H1 (cell line): ENCODE measurements at regions not wholly inside any gene's neighbourhood (a gene's known extent, or its start where the extent isn't known, plus 50 kb on each side); places are given as distances from the start of the nearest gene placed in this dataset.

Experiments
- CTCF ChIA-PET: fragments of 300-600 bp; sonication (Branson Sonifier 250); formaldehyde crosslinking; loops from one replicate; lab custom pipeline; 2021; ENCODE audit not compliant: partially characterized antibody; lab: Charles Lee
- POLR2A ChIA-PET: fragments of 300-600 bp; sonication (Branson Sonifier 250); formaldehyde crosslinking; loops from one replicate; lab custom pipeline; 2021; ENCODE audit warnings: inconsistent platforms; ENCODE audit not compliant: partially characterized antibody; lab: Charles Lee
- DNase-seq, 2 experiments: peaks; one replicate each; pipeline versions ENCODE4 v3.0.0 to v3.0.0-alpha.2; 2010 to 2022; ENCODE audit warnings: low spot score in 2 of 2, low read depth in 1 of 2, mixed read lengths in 1 of 2
- FAIRE-seq: peaks from 2 replicates; lab custom pipeline; 2011; peaks lifted over from hg19 to GRCh38; lab: Jason Lieb, UNC
- H2AFZ ChIP-seq: 2 replicates; pipeline ENCODE4 v1.8.1; 2012; ENCODE audit warnings: low read length, inconsistent platforms
- H2AK5ac ChIP-seq: 2 replicates; pipeline ENCODE4 v1.6.1; 2013; ENCODE audit warnings: low read depth, low read length
- H2BK120ac ChIP-seq: replicated peaks from 2 replicates; pipeline ENCODE3; 2013; ENCODE audit warnings: low read depth, low read length, inconsistent platforms
- H2BK12ac ChIP-seq: 2 replicates; pipeline ENCODE4 v1.6.1; 2013; ENCODE audit warnings: low read depth, low read length
- H2BK15ac ChIP-seq: 2 replicates; pipeline ENCODE4 v1.6.1; 2013; ENCODE audit warnings: low read length
- H2BK20ac ChIP-seq: 2 replicates; pipeline ENCODE4 v1.6.1; 2013; ENCODE audit warnings: low read length
- H2BK5ac ChIP-seq: 2 replicates; pipeline ENCODE4 v1.6.1; 2013; ENCODE audit warnings: low read depth, low read length
- H3K14ac ChIP-seq: 2 replicates; pipeline ENCODE4 v1.6.1; 2013; ENCODE audit warnings: inconsistent platforms; ENCODE audit not compliant: insufficient read length
- H3K18ac ChIP-seq: 2 replicates; pipeline ENCODE4 v1.6.1; 2013; ENCODE audit warnings: low read length; ENCODE audit errors: extremely low read depth
- H3K23ac ChIP-seq: 2 replicates; pipeline ENCODE4 v1.6.1; 2013; ENCODE audit warnings: inconsistent platforms; ENCODE audit not compliant: insufficient read length
- H3K23me2 ChIP-seq: 2 replicates; pipeline ENCODE4 v1.6.1; 2013; ENCODE audit warnings: low read depth, low read length
- H3K27ac ChIP-seq: 2 replicates; pipeline ENCODE4 v1.6.1; 2011; ENCODE audit warnings: low read depth, low read length, inconsistent platforms
- H3K27me3 ChIP-seq, 4 experiments: replicated peaks in 1 of 4; 1 replicate in 1 of 4; 2 replicates in 3 of 4; pipeline versions ENCODE4 v1.6.1 to v1.8.1; 2011 to 2013; ENCODE audit warnings: low read length in 3 of 4, mild to moderate bottlenecking in 3 of 4, inconsistent platforms in 2 of 4, mixed read lengths in 2 of 4, moderate library complexity in 1 of 4; ENCODE audit not compliant: control insufficient read depth in 3 of 4, insufficient read depth in 3 of 4; ENCODE audit errors: extremely low read depth in 1 of 4
- H3K36me3 ChIP-seq, 4 experiments: 2 replicates each; pipeline versions ENCODE4 v1.6.1 to v1.8.1; 2011 to 2013; ENCODE audit warnings: mild to moderate bottlenecking in 4 of 4, low read length in 3 of 4, moderate library complexity in 2 of 4, control low read depth in 1 of 4, inconsistent platforms in 1 of 4; ENCODE audit not compliant: insufficient read depth in 4 of 4, control insufficient read depth in 2 of 4
- H3K4ac ChIP-seq: replicated peaks from 2 replicates; pipeline ENCODE3; 2013; ENCODE audit warnings: low read length, low read depth, mixed read lengths, inconsistent platforms; ENCODE audit not compliant: insufficient read length
- H3K4me1 ChIP-seq, 4 experiments: replicated peaks in 1 of 4; 1 replicate in 1 of 4; 2 replicates in 3 of 4; pipeline versions ENCODE4 v1.6.1 to v1.8.1; 2011 to 2013; ENCODE audit warnings: low read length in 3 of 4, inconsistent platforms in 2 of 4, mixed read lengths in 1 of 4; ENCODE audit not compliant: insufficient read depth in 4 of 4, control insufficient read depth in 3 of 4
- H3K4me2 ChIP-seq, 2 experiments: 2 replicates each; pipeline versions ENCODE4 v1.6.1 to v1.8.1; 2011 to 2013; ENCODE audit warnings: low read depth in 2 of 2, low read length in 2 of 2, control low read depth in 1 of 2, inconsistent platforms in 1 of 2, mild to moderate bottlenecking in 1 of 2; ENCODE audit not compliant: insufficient read depth in 1 of 2
- H3K4me3 ChIP-seq, 4 experiments: fragments of 200-600, 300-600 bp in 1 of 4; sonication (generic), shearing (Covaris generic), sonication (Bioruptor Twin) in 1 of 4; 2 replicates each; pipeline versions ENCODE4 v1.5.1 to v1.8.1; 2011 to 2016; ENCODE audit warnings: low read length in 4 of 4, low read depth in 3 of 4, control low read depth in 2 of 4, inconsistent platforms in 2 of 4, mild to moderate bottlenecking in 2 of 4, mixed read lengths in 1 of 4, moderate library complexity in 1 of 4; ENCODE audit not compliant: insufficient read depth in 2 of 4; ENCODE audit errors: extremely low read depth in 1 of 4
- H3K56ac ChIP-seq: replicated peaks from 2 replicates; pipeline ENCODE3; 2013; ENCODE audit warnings: low read depth, mild to moderate bottlenecking, mixed read lengths, low read length, inconsistent platforms; ENCODE audit not compliant: insufficient read length
- H3K79me1 ChIP-seq: 2 replicates; pipeline ENCODE4 v1.6.1; 2013; ENCODE audit warnings: low read depth, low read length, control low read depth
- H3K79me2 ChIP-seq, 2 experiments: 2 replicates each; pipeline versions ENCODE4 v1.6.1 to v1.8.1; 2012 to 2013; ENCODE audit warnings: low read length in 2 of 2, mild to moderate bottlenecking in 2 of 2, inconsistent platforms in 1 of 2; ENCODE audit not compliant: insufficient read depth in 2 of 2, control insufficient read depth in 1 of 2
- H3K9ac ChIP-seq, 4 experiments: replicated peaks in 1 of 4; 1 replicate in 1 of 4; 2 replicates in 3 of 4; pipeline versions ENCODE4 v1.6.1 to v1.8.1; 2011 to 2013; ENCODE audit warnings: low read depth in 3 of 4, low read length in 3 of 4, control low read depth in 2 of 4, mild to moderate bottlenecking in 2 of 4, moderate library complexity in 2 of 4, inconsistent platforms in 1 of 4; ENCODE audit errors: extremely low read depth in 1 of 4
- H3K9me3 ChIP-seq, 2 experiments: 2 replicates each; pipeline versions ENCODE4 v1.6.1 to v1.8.1; 2012 to 2013; ENCODE audit warnings: mild to moderate bottlenecking in 2 of 2, moderate library complexity in 2 of 2, control low read depth in 1 of 2, inconsistent platforms in 1 of 2, low read depth in 1 of 2, low read length in 1 of 2, mixed read lengths in 1 of 2; ENCODE audit not compliant: insufficient read depth in 2 of 2
- H4K20me1 ChIP-seq, 2 experiments: replicated peaks in 1 of 2; 2 replicates each; pipeline versions ENCODE3 to v1.8.1; 2011 to 2013; ENCODE audit warnings: inconsistent platforms in 2 of 2, low read length in 2 of 2, mild to moderate bottlenecking in 1 of 2; ENCODE audit not compliant: insufficient read depth in 2 of 2, control insufficient read depth in 1 of 2
- H4K5ac ChIP-seq: 2 replicates; pipeline ENCODE4 v1.6.1; 2013; ENCODE audit warnings: low read length, low read depth, mixed read lengths, inconsistent platforms; ENCODE audit not compliant: insufficient read length
- H4K8ac ChIP-seq: 2 replicates; pipeline ENCODE4 v1.8.0; 2013; ENCODE audit warnings: mild to moderate bottlenecking, moderate library complexity, low read length, inconsistent platforms; ENCODE audit not compliant: insufficient read depth; ENCODE audit errors: extremely low read depth
- H4K91ac ChIP-seq: replicated peaks from 2 replicates; pipeline ENCODE3; 2013; ENCODE audit warnings: low read length, mixed read lengths, inconsistent platforms; ENCODE audit not compliant: insufficient read length
- BCL11A ChIP-seq, 2 experiments: IDR thresholded peaks; one replicate each; pipeline ENCODE4 v1.6.1; 2011; ENCODE audit warnings: low read depth in 2 of 2, low read length in 2 of 2, mild to moderate bottlenecking in 2 of 2
- CHD2 ChIP-seq: IDR thresholded peaks from 2 replicates; pipeline ENCODE4 v1.6.1; 2012; ENCODE audit warnings: low read length, improper control_type of control experiment
- GTF2F1 ChIP-seq: IDR thresholded peaks from 2 replicates; pipeline ENCODE4 v1.6.1; 2012; ENCODE audit warnings: low read depth, low read length, improper control_type of control experiment, borderline replicate concordance
- NANOG ChIP-seq: IDR thresholded peaks from 2 replicates; pipeline ENCODE4 v1.6.1; 2011; ENCODE audit warnings: low read length, low read depth, mild to moderate bottlenecking, inconsistent platforms; ENCODE audit not compliant: insufficient read depth, poor library complexity, severe bottlenecking
- POLR2AphosphoS5 ChIP-seq: IDR thresholded peaks from 2 replicates; pipeline ENCODE4 v1.6.1; 2011; ENCODE audit warnings: low read depth, low read length
- POU5F1 ChIP-seq: IDR thresholded peaks from 2 replicates; pipeline ENCODE4 v1.6.1; 2011; ENCODE audit warnings: low read depth, mild to moderate bottlenecking, low read length, moderate library complexity
- RBBP5 ChIP-seq: IDR thresholded peaks from 2 replicates; pipeline ENCODE4 v1.7.1; 2012; ENCODE audit warnings: low read depth, mild to moderate bottlenecking, inconsistent platforms, low read length, moderate library complexity, borderline replicate concordance
- RFX5 ChIP-seq: IDR thresholded peaks from 2 replicates; pipeline ENCODE4 v1.6.1; 2011; ENCODE audit warnings: low read depth, low read length, improper control_type of control experiment, borderline replicate concordance
- RNF2 ChIP-seq: fragments of 200-900, 300-1000 bp; sonication (generic); IDR thresholded peaks from 2 replicates; pipeline ENCODE4 v1.7.1; 2016; ENCODE audit warnings: borderline replicate concordance, low read depth, mild to moderate bottlenecking, antibody characterized with exemption, low read length; ENCODE audit not compliant: poor library complexity, severe bottlenecking; ENCODE audit errors: missing control alignments
- RXRA ChIP-seq: IDR thresholded peaks from 2 replicates; pipeline ENCODE4 v1.6.1; 2011; ENCODE audit warnings: low read depth, mild to moderate bottlenecking, low read length, moderate library complexity; ENCODE audit not compliant: insufficient read depth
- TEAD4 ChIP-seq: IDR thresholded peaks from 2 replicates; pipeline ENCODE4 v1.6.1; 2012; ENCODE audit warnings: low read depth, low read length, inconsistent platforms, mixed read lengths
- WGBS, 2 experiments: shearing (Covaris generic) in 1 of 2; methylation state at CpG; one replicate each; pipeline versions ENCODE4 v1.1.6 to v1.1.7; 2013 to 2015; ENCODE audit warnings: low lambda C conversion rate in 2 of 2, mixed read lengths in 2 of 2, inconsistent platforms in 1 of 2, low coverage in 1 of 2, missing lambda C conversion rate in 1 of 2; ENCODE audit not compliant: insufficient replicate concordance in 2 of 2, insufficient coverage in 1 of 2, insufficient read length in 1 of 2; ENCODE audit errors: extremely low coverage in 1 of 2, missing lambda C conversion rate in 1 of 2; 5-methylcytosine and 5-hydroxymethylcytosine counted together
- TF ChIP-seq, protein P1 (sequence below): IDR thresholded peaks from 2 replicates; pipeline ENCODE4 v1.6.1; 2011; ENCODE audit warnings: low read depth, mild to moderate bottlenecking, low read length; ENCODE audit not compliant: insufficient read depth
- TF ChIP-seq, protein P2 (sequence below): IDR thresholded peaks from 2 replicates; pipeline ENCODE4 v1.6.1; 2012; ENCODE audit warnings: inconsistent platforms

GRCh38 chr3:64318001-64318400 is 92.7 kb upstream of the PRICKLE2 start:
- H3K79me1 ChIP-seq, result no peaks in the 10 kb centered on the region
- no peak overlapping the region for H2BK12ac ChIP-seq
- no peak overlapping the region for H2BK15ac ChIP-seq
- no peak overlapping the region for H4K5ac ChIP-seq
- H3K4ac ChIP-seq, result no peak overlapping the region
- H4K20me1 ChIP-seq, result no peaks in the 10 kb centered on the region
- no peaks in the 10 kb centered on the region for H3K27me3 ChIP-seq
- no peak overlapping the region for H4K91ac ChIP-seq
- H3K36me3 ChIP-seq, result no peaks in the 10 kb centered on the region
- H3K4me2 ChIP-seq, result no peak overlapping the region
- 92% methylated on average over 3 of the region's 3 CpGs; no CpG with 5 or more reads in 1 of the 2 experiments for WGBS, 2 experiments
- no peaks in the 10 kb centered on the region for H3K9me3 ChIP-seq
- DNase-seq (no peak), FAIRE-seq (no peak)
- H3K4me1 ChIP-seq, result peaks cover 0 to 3% (median 0%) of the 10 kb centered on the region in 4 experiments; a peak in 2 of 7 replicates
- H2AFZ ChIP-seq, result no peak overlapping the region
- H4K8ac ChIP-seq, result no peak overlapping the region
- CTCF ChIA-PET, result interaction anchor here (0.8 to 1.8 kb wide), 9 partner anchors 56 to 216 kb away, joined by 3 to 6 read pairs (median 3); no protein-coding TSS in a partner anchor
- H2BK20ac ChIP-seq, result no peak overlapping the region
- no peak overlapping the region for H2BK5ac ChIP-seq
- H3K18ac ChIP-seq, result no peak overlapping the region
- H3K9ac ChIP-seq, result no peak overlapping the region
- H3K27ac ChIP-seq, result no peak overlapping the region
- POLR2A ChIA-PET, result no interaction called here
- H3K56ac ChIP-seq, result no peak overlapping the region
- H2AK5ac ChIP-seq, result no peak overlapping the region
- no peaks in the 10 kb centered on the region for H3K79me2 ChIP-seq
- no peak overlapping the region for H3K4me3 ChIP-seq
- H2BK120ac ChIP-seq, result no peak overlapping the region
- no peak overlapping the region for H3K14ac ChIP-seq
- H3K23ac ChIP-seq, result no peak overlapping the region
- no peaks in the 10 kb centered on the region for H3K23me2 ChIP-seq
- TF ChIP-seq RXRA, result no peak
- TF ChIP-seq CHD2, result no peak
- TF ChIP-seq RNF2, result no peak
- TF ChIP-seq, protein P1, sequence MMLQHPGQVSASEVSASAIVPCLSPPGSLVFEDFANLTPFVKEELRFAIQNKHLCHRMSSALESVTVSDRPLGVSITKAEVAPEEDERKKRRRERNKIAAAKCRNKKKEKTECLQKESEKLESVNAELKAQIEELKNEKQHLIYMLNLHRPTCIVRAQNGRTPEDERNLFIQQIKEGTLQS, result no peak
- no peak for TF ChIP-seq RFX5
- no peak for TF ChIP-seq POU5F1
- TF ChIP-seq TEAD4, result no peak
- TF ChIP-seq GTF2F1, result no peak
- no peak for TF ChIP-seq NANOG
- TF ChIP-seq BCL11A (IDR thresholded peaks at IDR 0.05; ENCODE audit: low read depth in 2 of 2, low read length in 2 of 2), result no peak
- no peak for TF ChIP-seq RBBP5
- TF ChIP-seq, protein P2, sequence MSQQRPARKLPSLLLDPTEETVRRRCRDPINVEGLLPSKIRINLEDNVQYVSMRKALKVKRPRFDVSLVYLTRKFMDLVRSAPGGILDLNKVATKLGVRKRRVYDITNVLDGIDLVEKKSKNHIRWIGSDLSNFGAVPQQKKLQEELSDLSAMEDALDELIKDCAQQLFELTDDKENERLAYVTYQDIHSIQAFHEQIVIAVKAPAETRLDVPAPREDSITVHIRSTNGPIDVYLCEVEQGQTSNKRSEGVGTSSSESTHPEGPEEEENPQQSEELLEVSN, result no peak
- TF ChIP-seq POLR2AphosphoS5, result no peak
